ENCODE measurements at regions not wholly inside any gene's neighbourhood (a gene's known extent, or its start where the extent isn't known, plus 50 kb on each side); places are given as distances from the start of the nearest gene placed in this dataset.

DNA sequence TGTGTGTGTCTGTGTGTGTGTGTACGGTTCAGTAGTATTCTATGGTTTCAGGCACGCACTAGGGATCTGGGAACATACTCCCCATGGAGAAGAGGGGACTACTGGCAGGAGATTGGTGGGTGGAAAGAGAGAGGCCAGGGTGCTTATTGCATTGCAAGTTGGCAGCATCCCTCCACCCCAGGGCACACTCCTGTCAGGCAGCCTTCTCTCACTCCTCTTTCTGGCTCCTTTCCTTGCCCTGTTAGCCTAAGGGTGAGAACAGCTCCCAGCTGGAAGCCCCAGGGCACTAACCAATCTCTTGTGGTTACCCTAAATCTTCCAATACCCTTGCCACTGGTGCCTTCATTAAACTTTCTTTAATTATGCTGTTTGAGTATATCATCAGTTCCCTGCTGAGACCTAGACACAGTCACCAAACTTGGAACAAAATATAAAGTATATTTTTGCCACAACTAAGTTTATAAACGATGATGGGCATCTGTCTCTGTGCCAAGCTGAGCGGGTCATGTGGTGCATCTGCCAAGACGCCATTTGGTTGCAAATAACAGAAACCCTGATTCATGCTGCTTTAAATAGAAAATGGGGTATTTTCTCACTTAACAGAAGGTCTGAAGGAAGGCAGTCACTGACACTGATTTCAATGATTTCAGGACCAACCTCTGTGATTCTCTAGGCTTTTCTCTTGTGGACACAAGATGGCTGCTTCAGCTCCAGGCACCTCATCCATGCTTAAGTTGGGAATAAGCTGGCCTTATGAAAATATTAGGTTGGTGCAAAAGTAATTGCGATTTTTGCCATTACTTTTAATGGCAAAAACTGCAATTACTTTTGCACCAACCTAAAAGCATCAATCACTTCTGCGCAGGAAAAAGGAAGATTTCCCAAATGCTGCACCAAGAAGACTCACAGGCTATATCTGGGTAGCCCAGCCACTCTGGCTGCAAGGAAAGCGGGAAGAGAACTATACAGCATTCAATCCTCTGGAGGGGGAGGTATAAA, 476.9 kb upstream of the PROK2 start:
- H2BK12ac ChIP-seq (ENCODE audit: low read length) = no peak overlapping the region
- H3K27me3 ChIP-seq (ENCODE audit: control insufficient read depth in 3 of 3, insufficient read depth in 3 of 3, low read depth in 1 of 3, low read length in 3 of 3) = peaks cover 0 to 6% (median 0%) of the 10 kb centered on the region in 3 experiments
- no peaks in the 10 kb centered on the region for H3K79me1 ChIP-seq (ENCODE audit: low read depth, low read length)
- no peak overlapping the region for H2BK120ac ChIP-seq (ENCODE audit: low read depth, low read length)
- H4K91ac ChIP-seq (ENCODE audit: low read depth, low read length, poor library complexity) = no peak overlapping the region
- no peak overlapping the region for H2BK15ac ChIP-seq (ENCODE audit: low read length)
- no peaks in the 10 kb centered on the region for H3K9me3 ChIP-seq (replicated peaks in 1 of 2; ENCODE audit: control insufficient read depth in 2 of 2, insufficient read depth in 1 of 2, low read depth in 1 of 2, low read length in 2 of 2)
- H3K36me3 ChIP-seq (replicated peaks in 1 of 2; ENCODE audit: control insufficient read depth in 2 of 2, insufficient read depth in 2 of 2, low read length in 2 of 2) = no peaks in the 10 kb centered on the region
- H3K18ac ChIP-seq (ENCODE audit: low read length) = no peak overlapping the region
- no peak overlapping the region for H3K27ac ChIP-seq (replicated peaks; ENCODE audit: low read length)
- no peak overlapping the region for H2BK5ac ChIP-seq (ENCODE audit: low read length)
- H2AFZ ChIP-seq (ENCODE audit: low read length) = no peak overlapping the region
- WGBS, 2 donors (ENCODE audit: extremely low coverage in 2 of 2, insufficient read length in 2 of 2, insufficient replicate concordance in 1 of 2) = no CpG with 5 or more reads among the region's 8 CpGs
- no peak overlapping the region for H3K23ac ChIP-seq (ENCODE audit: low read depth, low read length, poor library complexity)
- H3K4me3 ChIP-seq (ENCODE audit: low read length in 2 of 2) = no peak overlapping the region
- no peak overlapping the region for H3K4ac ChIP-seq (ENCODE audit: low read length)
- H3K4me1 ChIP-seq (ENCODE audit: control insufficient read depth in 2 of 2, insufficient read depth in 1 of 2, low read depth in 1 of 2, low read length in 2 of 2) = peaks cover 10 to 13% of the 10 kb centered on the region in 2 donors
- DNase-seq (ENCODE audit: low spot score) = no peak
- no peak overlapping the region for H2AK5ac ChIP-seq (ENCODE audit: low read depth, low read length)
- no peak overlapping the region for H3K14ac ChIP-seq (ENCODE audit: low read length)
- no peak overlapping the region for H3K9ac ChIP-seq (ENCODE audit: low read depth, low read length, poor library complexity)
- no peak overlapping the region for H3K4me2 ChIP-seq (ENCODE audit: insufficient read depth, low read length, poor library complexity, severe bottlenecking)
- H4K8ac ChIP-seq (ENCODE audit: low read depth, low read length) = no peak overlapping the region

DNA sequence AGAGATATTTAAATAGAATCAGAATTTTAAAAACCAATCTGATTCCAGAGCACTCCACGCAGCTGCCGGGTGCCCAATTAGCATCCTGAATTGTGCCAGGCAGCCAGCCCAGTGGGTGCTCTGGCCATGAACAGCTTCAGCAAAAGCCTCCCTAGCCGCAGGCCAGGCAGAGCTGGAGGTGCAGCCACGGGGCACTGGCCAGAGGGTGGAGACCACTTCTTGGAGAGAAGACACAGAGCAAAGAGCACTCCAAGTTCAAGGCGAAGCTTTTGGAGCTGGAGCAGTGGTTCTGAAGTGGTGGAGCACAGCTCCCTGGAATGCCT, 475.6 kb upstream of the PROK2 start:
- Histone ChIP-seq H2BK5ac (ENCODE audit: low read length) (no peak overlapping the region), H3K14ac (ENCODE audit: low read length) (no peak overlapping the region)
- WGBS, 2 donors (ENCODE audit: extremely low coverage in 2 of 2, insufficient read length in 2 of 2, insufficient replicate concordance in 1 of 2) = no CpG with 5 or more reads among the region's 5 CpGs

DNA sequence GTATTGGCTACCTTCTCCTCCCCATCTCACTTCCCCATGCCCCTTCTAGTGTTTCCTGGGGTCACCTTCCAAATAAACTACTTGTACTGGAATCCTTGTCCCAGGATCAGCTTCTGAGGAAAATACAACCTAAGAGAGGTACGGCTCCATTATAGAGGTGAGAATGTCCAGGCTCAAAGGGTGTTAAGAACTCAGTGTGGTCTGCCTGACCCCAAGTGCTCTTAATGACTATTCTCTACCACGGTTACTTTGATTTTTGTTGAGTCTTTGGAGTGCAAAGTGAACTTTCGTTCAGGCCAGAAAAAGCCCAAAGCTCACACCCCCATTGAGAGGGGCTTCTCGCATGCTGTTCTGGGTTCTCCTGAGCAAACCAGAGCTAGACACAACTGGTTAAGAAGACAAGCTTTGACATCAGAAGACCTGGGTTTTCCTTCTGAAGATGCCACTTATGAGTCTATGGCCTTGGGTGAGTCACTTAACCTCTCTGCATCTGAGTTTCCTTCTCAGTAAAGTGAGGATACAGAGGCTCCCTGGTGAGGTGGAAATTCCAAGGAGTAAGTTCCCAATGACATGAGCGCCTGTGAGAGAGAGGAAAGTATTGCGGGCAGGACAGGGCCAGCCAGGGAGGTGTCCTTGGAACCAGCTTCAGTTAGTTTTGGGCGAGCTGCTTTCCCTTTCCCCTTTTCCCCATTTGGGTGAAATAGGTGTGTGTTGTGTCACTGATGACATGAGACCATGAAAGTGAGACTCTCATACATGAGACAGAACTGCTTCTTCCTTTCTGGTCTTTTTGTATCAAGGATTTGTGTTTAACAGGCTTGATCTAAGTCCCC, 475.0 kb upstream of the PROK2 start:
- no peak overlapping the region for H3K9ac ChIP-seq (ENCODE audit: low read depth, low read length, poor library complexity)
- H3K4ac ChIP-seq (ENCODE audit: low read length) = no peak overlapping the region
- H3K18ac ChIP-seq (ENCODE audit: low read length) = no peak overlapping the region
- H2AK5ac ChIP-seq (ENCODE audit: low read depth, low read length) = no peak overlapping the region
- no peak overlapping the region for H3K23ac ChIP-seq (ENCODE audit: low read depth, low read length, poor library complexity)
- no peak overlapping the region for H2BK12ac ChIP-seq (ENCODE audit: low read length)
- no peak overlapping the region for H4K8ac ChIP-seq (ENCODE audit: low read depth, low read length)
- no peak overlapping the region for H3K27ac ChIP-seq (replicated peaks; ENCODE audit: low read length)
- WGBS, 2 donors (ENCODE audit: extremely low coverage in 2 of 2, insufficient read length in 2 of 2, insufficient replicate concordance in 1 of 2) = no CpG with 5 or more reads among the region's 7 CpGs
- H2AFZ ChIP-seq (ENCODE audit: low read length) = no peak overlapping the region
- H3K4me1 ChIP-seq (ENCODE audit: control insufficient read depth in 2 of 2, insufficient read depth in 1 of 2, low read depth in 1 of 2, low read length in 2 of 2) = peaks cover 18 to 23% of the 10 kb centered on the region in 2 donors
- peaks cover 0 to 6% (median 0%) of the 10 kb centered on the region in 3 experiments for H3K27me3 ChIP-seq (ENCODE audit: control insufficient read depth in 3 of 3, insufficient read depth in 3 of 3, low read depth in 1 of 3, low read length in 3 of 3)
- no peak overlapping the region for H2BK5ac ChIP-seq (ENCODE audit: low read length)
- no peaks in the 10 kb centered on the region for H3K79me1 ChIP-seq (ENCODE audit: low read depth, low read length)
- no peak for DNase-seq (ENCODE audit: low spot score)
- no peak overlapping the region for H2BK120ac ChIP-seq (ENCODE audit: low read depth, low read length)
- no peak overlapping the region for H3K4me3 ChIP-seq (ENCODE audit: low read length in 2 of 2)
- H2BK15ac ChIP-seq (ENCODE audit: low read length) = no peak overlapping the region
- no peak overlapping the region for H3K4me2 ChIP-seq (ENCODE audit: insufficient read depth, low read length, poor library complexity, severe bottlenecking)
- H3K9me3 ChIP-seq (replicated peaks in 1 of 2; ENCODE audit: control insufficient read depth in 2 of 2, insufficient read depth in 1 of 2, low read depth in 1 of 2, low read length in 2 of 2) = no peaks in the 10 kb centered on the region
- no peak overlapping the region for H3K14ac ChIP-seq (ENCODE audit: low read length)
- H3K36me3 ChIP-seq (replicated peaks in 1 of 2; ENCODE audit: control insufficient read depth in 2 of 2, insufficient read depth in 2 of 2, low read length in 2 of 2) = no peaks in the 10 kb centered on the region
- no peak overlapping the region for H4K91ac ChIP-seq (ENCODE audit: low read depth, low read length, poor library complexity)

More for the DNA sequence above, 475.6 kb upstream of the PROK2 start:
- Histone ChIP-seq H3K4me2 (ENCODE audit: insufficient read depth, low read length, poor library complexity, severe bottlenecking) (no peak overlapping the region), H2BK12ac (ENCODE audit: low read length) (no peak overlapping the region), H3K9ac (ENCODE audit: low read depth, low read length, poor library complexity) (no peak overlapping the region), H3K79me1 (ENCODE audit: low read depth, low read length) (no peaks in the 10 kb centered on the region), H3K9me3 (replicated peaks in 1 of 2; ENCODE audit: control insufficient read depth in 2 of 2, insufficient read depth in 1 of 2, low read depth in 1 of 2, low read length in 2 of 2) (no peaks in the 10 kb centered on the region), H2AFZ (ENCODE audit: low read length) (no peak overlapping the region), H4K8ac (ENCODE audit: low read depth, low read length) (no peak overlapping the region), H3K18ac (ENCODE audit: low read length) (peak overlapping the region; percentile 8), H3K4ac (ENCODE audit: low read length) (no peak overlapping the region), H2BK15ac (ENCODE audit: low read length) (no peak overlapping the region), H3K4me3 (ENCODE audit: low read length in 2 of 2) (no peak overlapping the region), H3K4me1 (ENCODE audit: control insufficient read depth in 2 of 2, insufficient read depth in 1 of 2, low read depth in 1 of 2, low read length in 2 of 2) (peaks cover 12 to 17% of the 10 kb centered on the region in 2 donors), H2AK5ac (ENCODE audit: low read depth, low read length) (peak overlapping the region; percentile 33), H2BK120ac (ENCODE audit: low read depth, low read length) (no peak overlapping the region), H3K23ac (ENCODE audit: low read depth, low read length, poor library complexity) (no peak overlapping the region), H3K36me3 (replicated peaks in 1 of 2; ENCODE audit: control insufficient read depth in 2 of 2, insufficient read depth in 2 of 2, low read length in 2 of 2) (no peaks in the 10 kb centered on the region), H3K27ac (replicated peaks; ENCODE audit: low read length) (no peak overlapping the region), H3K27me3 (ENCODE audit: control insufficient read depth in 3 of 3, insufficient read depth in 3 of 3, low read depth in 1 of 3, low read length in 3 of 3) (peaks cover 0 to 6% (median 0%) of the 10 kb centered on the region in 3 experiments), H4K91ac (ENCODE audit: low read depth, low read length, poor library complexity) (no peak overlapping the region)
- no peak for DNase-seq (ENCODE audit: low spot score)

All from neuronal stem cell (in vitro differentiated cells).